Prostate gland (tissue), 2 donors: ENCODE measurements at regions not wholly inside any gene's neighbourhood (a gene's known extent, or its start where the extent isn't known, plus 50 kb on each side); places are given as distances from the start of the nearest gene placed in this dataset.

ENCODE experiments used
- DNase-seq: peaks from one replicate; pipeline ENCODE4 v3.0.0-alpha.2; 2019; ENCODE audit warnings: low spot score
- H3K27ac ChIP-seq, 2 donors: fragments of 200-600 bp; sonication (generic); 2 replicates each; pipeline ENCODE4 v1.5.1; 2017 to 2019
- H3K27me3 ChIP-seq: fragments of 200-600 bp; sonication (generic); replicated peaks from 2 replicates; pipeline ENCODE4 v1.5.1; 2019; ENCODE audit not compliant: insufficient read depth
- H3K36me3 ChIP-seq, 2 donors: fragments of 200-600 bp; sonication (generic); 1 replicate in 1 of 2; 2 replicates in 1 of 2; pipeline versions ENCODE4 v1.5.1 to v1.8.1; 2017 to 2019
- H3K4me1 ChIP-seq: fragments of 200-600 bp; sonication (generic); replicated peaks from 2 replicates; pipeline ENCODE4 v1.5.1; 2019
- H3K4me3 ChIP-seq, 2 donors: fragments of 200-600 bp; sonication (generic); 2 replicates each; pipeline ENCODE4 v1.5.1; 2017 to 2019
- H3K9me3 ChIP-seq: fragments of 200-600 bp; sonication (generic); 2 replicates; pipeline ENCODE4 v1.5.1; 2017
- POLR2A ChIP-seq: fragments of 450-650 bp; IDR thresholded peaks from one replicate; pipeline ENCODE4 v1.6.1; 2016; ENCODE audit warnings: antibody characterized with exemption, mild to moderate bottlenecking
- POLR2AphosphoS5 ChIP-seq: sonication (generic); formaldehyde crosslinking; IDR thresholded peaks from one replicate; pipeline ENCODE4 v1.6.1; 2017; ENCODE audit warnings: antibody characterized with exemption
- WGBS: methylation state at CpG from one replicate; pipeline ENCODE4 v1.1.5; 2018; 5-methylcytosine and 5-hydroxymethylcytosine counted together
- intact Hi-C: fragments of 100-400 bp; cut with DNase I; formaldehyde crosslinking; loops from one replicate; pipeline ENCODE4 v1.14.2; 2022
- TF ChIP-seq, protein P1 (sequence below), 4 experiments: fragments of 200-600 bp in 2 of 4; fragments of 450-650 bp in 2 of 4; sonication (generic) in 2 of 4; IDR thresholded peaks; 1 replicate in 3 of 4; 2 replicates in 1 of 4; pipeline ENCODE4 v1.5.1; 2016 to 2019; ENCODE audit warnings: antibody characterized with exemption in 4 of 4, mild to moderate bottlenecking in 2 of 4, moderate library complexity in 2 of 4

DNA sequence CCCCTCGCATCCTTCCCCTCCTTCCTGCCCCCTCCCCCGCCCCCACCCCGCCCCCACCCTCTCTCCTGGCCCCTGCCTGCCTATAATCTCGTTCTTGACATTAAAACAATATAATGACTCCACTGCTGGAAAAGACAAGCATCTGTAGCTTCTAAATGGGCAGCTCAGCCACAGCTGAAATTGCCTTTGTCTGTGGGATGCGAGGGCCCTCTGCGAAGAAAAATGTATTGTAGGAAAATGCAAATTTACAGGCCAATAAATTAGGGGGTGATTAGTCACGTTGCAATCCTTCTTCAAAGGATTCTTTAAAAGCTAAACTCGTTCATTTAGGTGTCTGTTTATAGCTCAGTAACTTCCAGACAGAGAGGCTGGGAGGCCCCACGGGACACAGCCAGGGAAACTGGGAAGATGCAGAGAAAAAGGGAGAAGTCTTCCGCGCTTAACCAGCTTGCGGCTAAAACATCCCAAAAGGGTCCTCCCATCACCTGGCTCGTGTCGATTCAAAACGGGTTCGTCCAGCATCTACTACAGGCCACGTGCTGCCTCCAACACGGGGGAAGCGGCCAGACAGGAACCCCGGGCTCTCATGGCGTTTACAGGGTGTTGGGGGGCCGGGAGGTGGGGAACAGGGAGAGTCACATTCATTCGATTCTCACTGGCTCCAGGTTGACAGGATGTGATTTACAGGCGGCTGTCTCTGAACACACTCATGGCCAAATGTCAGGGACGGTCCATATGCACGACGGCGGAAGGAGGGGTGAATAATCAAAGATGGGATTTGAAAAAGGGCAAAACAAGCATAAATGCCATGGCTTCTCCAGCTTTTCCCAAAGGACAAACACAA, 100.5 kb upstream of the ZBTB40 start:
- Histone ChIP-seq H3K27ac (peak overlapping the region in 1 of 2 donors; percentile 56), H3K27me3 (no peaks in the 10 kb centered on the region), H3K36me3 (no peaks in the 10 kb centered on the region), H3K4me3 (no peak overlapping the region), H3K9me3 (no peaks in the 10 kb centered on the region), H3K4me1 (peaks cover 10% of the 10 kb centered on the region)
- TF ChIP-seq, protein P1, sequence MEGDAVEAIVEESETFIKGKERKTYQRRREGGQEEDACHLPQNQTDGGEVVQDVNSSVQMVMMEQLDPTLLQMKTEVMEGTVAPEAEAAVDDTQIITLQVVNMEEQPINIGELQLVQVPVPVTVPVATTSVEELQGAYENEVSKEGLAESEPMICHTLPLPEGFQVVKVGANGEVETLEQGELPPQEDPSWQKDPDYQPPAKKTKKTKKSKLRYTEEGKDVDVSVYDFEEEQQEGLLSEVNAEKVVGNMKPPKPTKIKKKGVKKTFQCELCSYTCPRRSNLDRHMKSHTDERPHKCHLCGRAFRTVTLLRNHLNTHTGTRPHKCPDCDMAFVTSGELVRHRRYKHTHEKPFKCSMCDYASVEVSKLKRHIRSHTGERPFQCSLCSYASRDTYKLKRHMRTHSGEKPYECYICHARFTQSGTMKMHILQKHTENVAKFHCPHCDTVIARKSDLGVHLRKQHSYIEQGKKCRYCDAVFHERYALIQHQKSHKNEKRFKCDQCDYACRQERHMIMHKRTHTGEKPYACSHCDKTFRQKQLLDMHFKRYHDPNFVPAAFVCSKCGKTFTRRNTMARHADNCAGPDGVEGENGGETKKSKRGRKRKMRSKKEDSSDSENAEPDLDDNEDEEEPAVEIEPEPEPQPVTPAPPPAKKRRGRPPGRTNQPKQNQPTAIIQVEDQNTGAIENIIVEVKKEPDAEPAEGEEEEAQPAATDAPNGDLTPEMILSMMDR (IDR thresholded peaks at IDR 0.05): no peak
- TF ChIP-seq POLR2A (no peak), POLR2AphosphoS5 (no peak)
- no peak for DNase-seq
- 9% methylated on average over 27 of the region's 28 CpGs for WGBS
- intact Hi-C loops: no loop called here

DNA sequence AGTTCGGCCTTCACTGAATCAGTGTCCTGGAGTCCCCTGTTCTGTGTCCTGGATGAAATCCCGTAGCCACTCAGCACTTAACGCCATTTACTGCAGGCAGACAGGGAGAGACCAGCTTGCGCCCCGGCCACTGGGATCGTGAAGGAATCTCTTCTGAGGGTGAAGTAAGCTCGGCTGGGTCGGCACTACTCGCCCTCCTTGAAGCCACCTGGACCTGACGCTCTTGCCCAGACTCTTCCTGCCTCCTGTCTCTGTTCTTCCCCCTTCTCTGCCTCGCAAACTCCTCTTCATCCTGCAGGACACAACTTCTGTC, 99.9 kb upstream of the ZBTB40 start:
- TF ChIP-seq, protein P1 (IDR thresholded peaks at IDR 0.05): no peak
- TF ChIP-seq POLR2A (no peak), POLR2AphosphoS5 (no peak)
- H3K4me3 ChIP-seq: no peak overlapping the region

GRCh38 chr1:22352355-22352754, 99.3 kb upstream of the ZBTB40 start:
- Histone ChIP-seq H3K4me3 (no peak overlapping the region), H3K4me1 (peaks cover 10% of the 10 kb centered on the region), H3K27me3 (no peaks in the 10 kb centered on the region), H3K27ac (no peak overlapping the region), H3K36me3 (no peaks in the 10 kb centered on the region), H3K9me3 (no peaks in the 10 kb centered on the region)
- intact Hi-C loops: no loop called here
- no peak for DNase-seq
- 87% methylated on average over 6 of the region's 6 CpGs for WGBS
- TF ChIP-seq, protein P1 (IDR thresholded peaks at IDR 0.05): no peak
- TF ChIP-seq POLR2AphosphoS5: no peak
- no peak for TF ChIP-seq POLR2A

More for the DNA sequence above, 99.9 kb upstream of the ZBTB40 start:
- no peak for DNase-seq
- Histone ChIP-seq H3K27ac (no peak overlapping the region), H3K4me1 (peaks cover 10% of the 10 kb centered on the region), H3K27me3 (no peaks in the 10 kb centered on the region), H3K9me3 (no peaks in the 10 kb centered on the region), H3K36me3 (no peaks in the 10 kb centered on the region)
- 22% methylated on average over 11 of the region's 11 CpGs for WGBS
- intact Hi-C loops: no loop called here

GRCh38 chr1:22352896-22353295, 98.8 kb upstream of the ZBTB40 start:
- H3K4me3 ChIP-seq: no peak overlapping the region
- H3K27me3 ChIP-seq: no peaks in the 10 kb centered on the region
- WGBS: 94% methylated on average over 7 of the region's 7 CpGs
- no peaks in the 10 kb centered on the region for H3K36me3 ChIP-seq
- no peak for DNase-seq
- TF ChIP-seq POLR2A (no peak), POLR2AphosphoS5 (no peak)
- H3K4me1 ChIP-seq: peaks cover 10% of the 10 kb centered on the region
- no peak overlapping the region for H3K27ac ChIP-seq
- H3K9me3 ChIP-seq: no peaks in the 10 kb centered on the region
- intact Hi-C loops: no loop called here

DNA sequence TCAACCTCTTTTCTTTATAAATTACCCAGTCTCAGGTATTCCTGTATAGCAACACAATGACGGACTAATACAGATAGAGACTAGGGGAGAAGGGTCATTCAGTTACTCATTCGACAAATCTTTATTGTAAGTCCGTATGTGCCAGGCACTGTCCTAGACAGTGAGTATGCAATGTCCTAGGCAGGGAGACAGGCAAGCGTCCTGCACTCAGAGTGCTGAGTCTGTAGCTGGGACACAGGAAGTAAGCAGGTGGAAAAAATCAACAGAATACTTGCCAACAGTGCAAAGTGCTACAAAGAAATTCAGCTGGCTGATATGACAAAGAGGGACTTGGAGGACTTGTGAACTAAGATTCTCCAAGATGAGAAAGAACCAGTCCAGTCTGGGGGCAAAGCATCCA, 92.2 kb upstream of the ZBTB40 start:
- Histone ChIP-seq H3K27ac (no peak overlapping the region), H3K4me1 (no peaks in the 10 kb centered on the region), H3K36me3 (no peaks in the 10 kb centered on the region), H3K9me3 (no peaks in the 10 kb centered on the region), H3K27me3 (no peaks in the 10 kb centered on the region), H3K4me3 (no peak overlapping the region)
- DNase-seq: no peak
- peak; percentile 41 for TF ChIP-seq POLR2AphosphoS5
- TF ChIP-seq POLR2A: no peak
- 54% methylated on average over 4 of the region's 4 CpGs for WGBS
- intact Hi-C loops: no loop called here
